BJ (cell line): ENCODE measurements at regions not wholly inside any gene's neighbourhood (a gene's known extent, or its start where the extent isn't known, plus 50 kb on each side); places are given as distances from the start of the nearest gene placed in this dataset.

ENCODE experiments used
- CTCF ChIA-PET: fragments of 350-600 bp; formaldehyde crosslinking; extraction: SDS; loops from one replicate; lab custom pipeline; 2021; ENCODE audit warnings: antibody characterized with exemption, inconsistent platforms; lab: Yijun Ruan, JAX
- POLR2A ChIA-PET: fragments of 300-600 bp; sonication (Branson Sonifier 250); formaldehyde crosslinking; extraction: SDS; loops from one replicate; lab custom pipeline; 2021; ENCODE audit warnings: antibody characterized with exemption; lab: Charles Lee
- DNase-seq: peaks from one replicate; pipeline ENCODE4 v3.0.0-alpha.2; 2011; ENCODE audit warnings: low read depth
- H3K27me3 ChIP-seq: 2 replicates; pipeline ENCODE4 v1.6.0; 2011; ENCODE audit warnings: low read length; ENCODE audit not compliant: control insufficient read depth, insufficient read depth
- H3K36me3 ChIP-seq: 2 replicates; pipeline ENCODE4 v1.5.1; 2011; ENCODE audit warnings: low read length; ENCODE audit not compliant: control insufficient read depth, insufficient read depth
- H3K4me3 ChIP-seq: 2 replicates; pipeline ENCODE4 v1.5.1; 2011; ENCODE audit warnings: low read depth, mild to moderate bottlenecking, control low read depth, low read length
- TF ChIP-seq, protein P1 (sequence below): IDR thresholded peaks from 2 replicates; pipeline ENCODE4 v1.5.1; 2011; ENCODE audit warnings: low read depth, mild to moderate bottlenecking, control low read depth, inconsistent platforms, low read length, moderate library complexity; ENCODE audit not compliant: insufficient read depth

DNA sequence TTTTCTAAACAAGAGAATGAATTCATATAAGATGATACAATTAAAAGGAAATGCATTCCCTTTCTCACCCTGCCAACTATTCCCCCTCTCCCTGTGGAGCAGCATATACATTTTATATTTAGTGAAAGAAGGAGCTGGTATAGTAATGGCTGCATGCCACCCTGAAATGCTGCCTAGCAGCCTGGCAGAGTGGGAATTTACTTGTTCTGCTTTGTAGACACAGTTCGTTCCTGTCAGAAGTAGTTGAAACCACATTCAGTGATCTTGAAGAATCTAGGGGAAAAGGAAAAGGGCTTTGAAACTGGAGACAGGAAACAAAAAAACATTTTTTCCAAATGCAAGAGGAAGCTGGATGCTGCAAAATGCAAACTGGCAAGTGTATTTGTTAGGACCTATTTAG is 176.0 kb upstream of the PLEKHA5 start:
- DNase-seq = no peak
- Histone ChIP-seq H3K36me3 (no peaks in the 10 kb centered on the region), H3K27me3 (no peaks in the 10 kb centered on the region), H3K4me3 (no peak overlapping the region)
- ChIA-PET POLR2A (no interaction called here), CTCF (interaction anchor here (1.1 kb wide), 1 partner anchor 17 kb away, joined by 3 read pairs; no protein-coding TSS in a partner anchor)
- TF ChIP-seq, protein P1, sequence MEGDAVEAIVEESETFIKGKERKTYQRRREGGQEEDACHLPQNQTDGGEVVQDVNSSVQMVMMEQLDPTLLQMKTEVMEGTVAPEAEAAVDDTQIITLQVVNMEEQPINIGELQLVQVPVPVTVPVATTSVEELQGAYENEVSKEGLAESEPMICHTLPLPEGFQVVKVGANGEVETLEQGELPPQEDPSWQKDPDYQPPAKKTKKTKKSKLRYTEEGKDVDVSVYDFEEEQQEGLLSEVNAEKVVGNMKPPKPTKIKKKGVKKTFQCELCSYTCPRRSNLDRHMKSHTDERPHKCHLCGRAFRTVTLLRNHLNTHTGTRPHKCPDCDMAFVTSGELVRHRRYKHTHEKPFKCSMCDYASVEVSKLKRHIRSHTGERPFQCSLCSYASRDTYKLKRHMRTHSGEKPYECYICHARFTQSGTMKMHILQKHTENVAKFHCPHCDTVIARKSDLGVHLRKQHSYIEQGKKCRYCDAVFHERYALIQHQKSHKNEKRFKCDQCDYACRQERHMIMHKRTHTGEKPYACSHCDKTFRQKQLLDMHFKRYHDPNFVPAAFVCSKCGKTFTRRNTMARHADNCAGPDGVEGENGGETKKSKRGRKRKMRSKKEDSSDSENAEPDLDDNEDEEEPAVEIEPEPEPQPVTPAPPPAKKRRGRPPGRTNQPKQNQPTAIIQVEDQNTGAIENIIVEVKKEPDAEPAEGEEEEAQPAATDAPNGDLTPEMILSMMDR = no peak

DNA sequence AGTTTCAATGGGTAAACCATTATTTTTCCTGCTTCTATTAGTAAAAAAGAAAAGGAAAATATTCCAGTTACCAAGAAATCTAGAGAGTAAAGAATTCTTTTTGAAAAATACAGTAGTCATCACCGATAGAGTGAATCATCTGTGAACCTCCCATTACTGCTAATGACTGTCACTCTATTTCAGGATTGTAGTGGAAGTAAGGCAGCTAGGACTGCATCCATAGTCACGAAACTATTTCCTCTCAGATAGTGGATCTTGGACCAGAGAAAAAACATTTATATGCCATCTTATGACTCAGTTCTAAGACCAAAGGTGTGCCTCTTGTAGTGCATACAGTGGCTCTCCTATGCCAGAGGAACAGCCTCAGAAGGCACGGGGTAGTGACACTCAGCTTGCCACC is 173.9 kb upstream of the PLEKHA5 start:
- TF ChIP-seq, protein P1 = no peak
- no peak for DNase-seq
- CTCF ChIA-PET = interaction anchor here (0.7 to 0.8 kb wide), 2 partner anchors 13 to 37 kb away, joined by 3 read pairs; no protein-coding TSS in a partner anchor
- Histone ChIP-seq H3K4me3 (no peak overlapping the region), H3K36me3 (no peaks in the 10 kb centered on the region), H3K27me3 (no peaks in the 10 kb centered on the region)
- POLR2A ChIA-PET = no interaction called here

DNA sequence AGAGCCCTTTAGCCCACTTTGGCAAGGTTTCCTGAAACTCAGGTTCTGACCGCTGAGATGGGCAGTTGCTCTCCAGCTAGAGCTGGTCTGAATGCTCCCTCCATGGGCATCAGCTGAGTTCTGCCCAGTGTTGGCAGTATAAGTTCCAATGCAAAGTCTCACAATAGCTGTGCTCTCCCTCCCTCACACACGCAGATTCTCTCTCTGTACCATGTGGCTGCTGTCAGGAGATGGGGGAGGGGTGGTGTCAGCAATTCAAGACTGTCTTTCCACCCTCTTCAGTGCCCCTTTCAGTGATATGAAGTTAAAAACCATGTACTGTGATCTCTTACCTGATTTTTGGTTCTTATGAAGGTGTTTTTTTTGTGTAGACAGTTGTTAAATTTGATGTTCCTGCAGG is 164.3 kb upstream of the PLEKHA5 start:
- H3K36me3 ChIP-seq = no peaks in the 10 kb centered on the region
- DNase-seq = no peak
- CTCF ChIA-PET = no interaction called here
- POLR2A ChIA-PET = no interaction called here
- no peaks in the 10 kb centered on the region; the same call in 1 of the 2 replicates for H3K27me3 ChIP-seq
- H3K4me3 ChIP-seq = no peak overlapping the region
- TF ChIP-seq, protein P1 = no peak

DNA sequence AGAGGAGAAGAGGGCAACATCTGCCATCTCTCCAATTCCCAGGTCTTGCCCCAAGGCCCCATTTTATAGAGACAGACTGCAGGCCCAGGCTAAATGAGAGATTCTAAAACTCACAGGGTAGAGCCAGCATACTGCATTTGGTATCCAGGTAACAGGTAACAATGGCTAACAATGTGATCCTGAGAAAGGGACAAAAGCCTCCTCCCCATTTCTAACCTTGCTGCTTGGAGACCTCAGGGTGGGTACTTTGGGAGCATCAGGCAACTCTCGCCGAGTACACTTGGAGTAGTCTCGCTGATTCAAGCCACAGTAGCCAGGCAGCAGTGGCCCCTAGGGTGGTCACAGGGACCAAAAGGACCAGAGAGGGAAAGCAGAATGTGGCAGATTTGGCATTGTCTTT is 162.6 kb upstream of the PLEKHA5 start:
- no peak for DNase-seq
- H3K27me3 ChIP-seq = no peaks in the 10 kb centered on the region; the same call in 1 of the 2 replicates
- no peak overlapping the region for H3K4me3 ChIP-seq
- TF ChIP-seq, protein P1 = no peak
- H3K36me3 ChIP-seq = no peaks in the 10 kb centered on the region
- ChIA-PET CTCF (no interaction called here), POLR2A (no interaction called here)

DNA sequence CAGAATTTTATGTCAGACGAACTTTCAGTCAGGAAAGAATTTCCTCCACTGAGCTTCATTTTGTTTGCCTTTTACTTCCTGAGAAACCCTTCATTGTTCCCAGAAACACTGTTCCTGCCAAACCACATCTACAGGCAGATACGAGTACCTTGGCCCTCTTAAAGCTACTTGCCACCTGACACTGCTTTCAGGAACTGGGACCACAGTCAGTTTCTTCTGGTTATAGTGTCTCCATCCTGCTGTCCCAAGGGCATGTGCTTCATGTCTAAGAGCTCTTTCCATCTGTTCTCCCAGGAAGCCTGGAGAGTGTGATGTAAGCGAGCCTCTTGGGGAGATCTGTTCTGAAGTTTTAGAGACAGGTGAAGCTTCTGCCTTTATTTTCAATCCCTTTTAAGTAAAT is 161.7 kb upstream of the PLEKHA5 start:
- Histone ChIP-seq H3K36me3 (no peaks in the 10 kb centered on the region), H3K4me3 (no peak overlapping the region), H3K27me3 (no peaks in the 10 kb centered on the region; the same call in 1 of the 2 replicates)
- TF ChIP-seq, protein P1 = no peak
- POLR2A ChIA-PET = no interaction called here
- DNase-seq = no peak
- CTCF ChIA-PET = no interaction called here
